Myocyte (in vitro differentiated cells): ENCODE measurements at regions not wholly inside any gene's neighbourhood (a gene's known extent, or its start where the extent isn't known, plus 50 kb on each side); places are given as distances from the start of the nearest gene placed in this dataset.
"Not testable (repeated sequence)": the region's sequence is repeated elsewhere in the genome, so short reads cannot be mapped to it uniquely, and the experiment has no call there.

Experiments used
- DNase-seq: peaks from one replicate; pipeline ENCODE4 v3.0.0-alpha.2; 2012; ENCODE audit warnings: low read depth

- peak; percentile 99 for DNase-seq
Measured at GRCh38 chr2:18046558-18047212, 168.2 kb downstream of the KCNS3 start.

- DNase-seq = no peak
Measured at GRCh38 chr2:18046017-18046416, 167.6 kb downstream of the KCNS3 start.

GRCh38 chr2:18045230-18045629 lies 166.8 kb downstream of the KCNS3 start:
- DNase-seq = peak; percentile 55

GRCh38 chr2:18017381-18017780 lies 138.9 kb downstream of the KCNS3 start:
- not testable (repeated sequence) for DNase-seq

GRCh38 chr2:18009891-18010290 lies 131.4 kb downstream of the KCNS3 start:
- DNase-seq = no peak

GRCh38 chr2:18005411-18005810 lies 126.9 kb downstream of the KCNS3 start:
- DNase-seq = no peak

- DNase-seq = no peak
Measured at GRCh38 chr2:18001671-18002070, 123.2 kb downstream of the KCNS3 start.

GRCh38 chr2:17996978-17997377 lies 118.5 kb downstream of the KCNS3 start:
- DNase-seq = no peak

- no peak for DNase-seq
Measured at GRCh38 chr2:17995593-17995992, 117.1 kb downstream of the KCNS3 start.
